ENCODE measurements at regions not wholly inside any gene's neighbourhood (a gene's known extent, or its start where the extent isn't known, plus 50 kb on each side); places are given as distances from the start of the nearest gene placed in this dataset.
A peak's percentile ranks its signal among the peaks of the same experiment; 100 is the strongest.

DNA sequence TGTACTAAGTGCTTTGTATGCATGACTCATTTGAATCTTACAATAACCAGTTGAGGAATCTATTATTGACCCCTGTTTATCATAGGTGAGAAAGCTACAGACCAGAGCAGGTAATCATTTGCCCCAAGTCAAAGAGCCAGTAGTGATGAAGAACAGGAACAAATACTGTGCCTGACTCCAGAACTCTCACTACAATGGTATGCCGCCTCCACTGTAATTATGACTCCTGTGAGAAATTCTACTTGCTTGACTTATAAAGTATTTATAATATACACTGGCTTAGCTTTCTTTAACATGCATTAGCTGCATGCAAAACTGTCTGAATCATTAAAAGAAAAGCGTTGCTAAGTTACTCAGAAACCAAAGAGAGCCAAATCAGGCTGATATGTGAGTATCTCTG is 92.6 kb downstream of the ZNF281 start:
- no peaks in the 10 kb centered on the region for H3K9me3 ChIP-seq (ENCODE audit: control insufficient read depth, insufficient read depth, low read depth, low read length)
- no peaks in the 10 kb centered on the region for H3K36me3 ChIP-seq (ENCODE audit: control insufficient read depth, insufficient read depth, low read length)
- peaks cover 8% of the 10 kb centered on the region for H3K4me1 ChIP-seq (ENCODE audit: control insufficient read depth, extremely low read depth, insufficient read depth, low read length)
- no peak overlapping the region for H3K4me3 ChIP-seq (replicated peaks in 1 of 4; ENCODE audit: control extremely low read depth in 1 of 4, insufficient read depth in 1 of 4, low read depth in 3 of 4, low read length in 4 of 4)
- H3K79me2 ChIP-seq (ENCODE audit: control insufficient read depth, insufficient read depth, low read length), result no peaks in the 10 kb centered on the region
- H3K9ac ChIP-seq (ENCODE audit: insufficient read depth, low read length), result no peak overlapping the region
- no peak overlapping the region for H3K4me2 ChIP-seq (ENCODE audit: extremely low read depth, insufficient read depth, low read length)
- no peaks in the 10 kb centered on the region for H4K20me1 ChIP-seq (ENCODE audit: control insufficient read depth, extremely low read depth, insufficient read depth, low read length)
- peak; percentile 21 to 85 for DNase-seq (ENCODE audit: low read depth in 2 of 2)
- no peak overlapping the region for H2AFZ ChIP-seq (ENCODE audit: low read length)
- H3K27ac ChIP-seq (ENCODE audit: insufficient read depth, low read length), result no peak overlapping the region
- H3K27me3 ChIP-seq (ENCODE audit: control insufficient read depth, insufficient read depth, low read length), result no peaks in the 10 kb centered on the region
- no peak for TF ChIP-seq EZH2 (IDR thresholded peaks at IDR 0.05; ENCODE audit: low read length, missing control alignments)
- TF ChIP-seq, protein P1, sequence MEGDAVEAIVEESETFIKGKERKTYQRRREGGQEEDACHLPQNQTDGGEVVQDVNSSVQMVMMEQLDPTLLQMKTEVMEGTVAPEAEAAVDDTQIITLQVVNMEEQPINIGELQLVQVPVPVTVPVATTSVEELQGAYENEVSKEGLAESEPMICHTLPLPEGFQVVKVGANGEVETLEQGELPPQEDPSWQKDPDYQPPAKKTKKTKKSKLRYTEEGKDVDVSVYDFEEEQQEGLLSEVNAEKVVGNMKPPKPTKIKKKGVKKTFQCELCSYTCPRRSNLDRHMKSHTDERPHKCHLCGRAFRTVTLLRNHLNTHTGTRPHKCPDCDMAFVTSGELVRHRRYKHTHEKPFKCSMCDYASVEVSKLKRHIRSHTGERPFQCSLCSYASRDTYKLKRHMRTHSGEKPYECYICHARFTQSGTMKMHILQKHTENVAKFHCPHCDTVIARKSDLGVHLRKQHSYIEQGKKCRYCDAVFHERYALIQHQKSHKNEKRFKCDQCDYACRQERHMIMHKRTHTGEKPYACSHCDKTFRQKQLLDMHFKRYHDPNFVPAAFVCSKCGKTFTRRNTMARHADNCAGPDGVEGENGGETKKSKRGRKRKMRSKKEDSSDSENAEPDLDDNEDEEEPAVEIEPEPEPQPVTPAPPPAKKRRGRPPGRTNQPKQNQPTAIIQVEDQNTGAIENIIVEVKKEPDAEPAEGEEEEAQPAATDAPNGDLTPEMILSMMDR (conservative IDR thresholded peaks at IDR 0.05 in 1 of 2, IDR thresholded peaks at IDR 0.05 in 1 of 2; ENCODE audit: low read depth in 1 of 2, low read length in 2 of 2), result no peak

DNA sequence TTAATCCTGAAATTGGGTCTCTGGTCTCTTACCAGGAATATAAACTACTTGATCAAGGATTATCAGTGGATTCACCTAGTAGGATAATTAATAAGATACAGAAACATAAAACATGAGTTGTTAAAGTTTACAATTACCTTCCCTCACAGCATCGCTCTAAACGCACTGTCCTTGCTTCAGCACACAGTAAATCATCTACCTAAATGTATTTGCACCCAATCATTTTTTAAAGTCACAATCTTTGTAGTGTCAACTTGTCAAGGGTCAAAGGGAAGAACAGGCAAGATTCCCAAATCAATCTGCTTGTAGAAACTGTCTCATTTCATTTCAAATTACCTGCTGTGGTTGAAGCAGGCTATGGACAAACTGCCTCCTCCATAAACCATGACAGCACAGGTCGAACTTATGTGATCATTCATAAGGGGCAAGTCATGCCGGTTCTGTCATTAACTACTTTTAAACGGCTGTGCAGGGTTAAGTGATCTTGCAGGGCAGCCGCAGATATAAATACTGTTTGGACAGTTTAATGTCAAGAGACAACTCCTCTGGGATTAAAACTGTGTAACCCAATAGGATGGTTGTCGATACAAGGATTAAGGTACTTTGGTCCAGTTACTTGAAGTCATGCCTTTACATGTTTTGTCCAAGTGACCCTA is 93.6 kb downstream of the ZNF281 start:
- Histone ChIP-seq H2AFZ (ENCODE audit: low read length) (no peak overlapping the region), H3K4me2 (ENCODE audit: extremely low read depth, insufficient read depth, low read length) (no peak overlapping the region), H3K9ac (ENCODE audit: insufficient read depth, low read length) (no peak overlapping the region), H3K79me2 (ENCODE audit: control insufficient read depth, insufficient read depth, low read length) (no peaks in the 10 kb centered on the region), H3K4me1 (ENCODE audit: control insufficient read depth, extremely low read depth, insufficient read depth, low read length) (peaks cover 7% of the 10 kb centered on the region), H3K36me3 (ENCODE audit: control insufficient read depth, insufficient read depth, low read length) (no peaks in the 10 kb centered on the region), H3K9me3 (ENCODE audit: control insufficient read depth, insufficient read depth, low read depth, low read length) (no peaks in the 10 kb centered on the region), H3K27me3 (ENCODE audit: control insufficient read depth, insufficient read depth, low read length) (no peaks in the 10 kb centered on the region), H4K20me1 (ENCODE audit: control insufficient read depth, extremely low read depth, insufficient read depth, low read length) (no peaks in the 10 kb centered on the region), H3K4me3 (replicated peaks in 1 of 4; ENCODE audit: control extremely low read depth in 1 of 4, insufficient read depth in 1 of 4, low read depth in 3 of 4, low read length in 4 of 4) (no peak overlapping the region), H3K27ac (ENCODE audit: insufficient read depth, low read length) (no peak overlapping the region)
- no peak for TF ChIP-seq EZH2 (IDR thresholded peaks at IDR 0.05; ENCODE audit: low read length, missing control alignments)
- TF ChIP-seq, protein P1 (conservative IDR thresholded peaks at IDR 0.05 in 1 of 2, IDR thresholded peaks at IDR 0.05 in 1 of 2; ENCODE audit: low read depth in 1 of 2, low read length in 2 of 2), result no peak
- DNase-seq (ENCODE audit: low read depth in 2 of 2), result no peak

DNA sequence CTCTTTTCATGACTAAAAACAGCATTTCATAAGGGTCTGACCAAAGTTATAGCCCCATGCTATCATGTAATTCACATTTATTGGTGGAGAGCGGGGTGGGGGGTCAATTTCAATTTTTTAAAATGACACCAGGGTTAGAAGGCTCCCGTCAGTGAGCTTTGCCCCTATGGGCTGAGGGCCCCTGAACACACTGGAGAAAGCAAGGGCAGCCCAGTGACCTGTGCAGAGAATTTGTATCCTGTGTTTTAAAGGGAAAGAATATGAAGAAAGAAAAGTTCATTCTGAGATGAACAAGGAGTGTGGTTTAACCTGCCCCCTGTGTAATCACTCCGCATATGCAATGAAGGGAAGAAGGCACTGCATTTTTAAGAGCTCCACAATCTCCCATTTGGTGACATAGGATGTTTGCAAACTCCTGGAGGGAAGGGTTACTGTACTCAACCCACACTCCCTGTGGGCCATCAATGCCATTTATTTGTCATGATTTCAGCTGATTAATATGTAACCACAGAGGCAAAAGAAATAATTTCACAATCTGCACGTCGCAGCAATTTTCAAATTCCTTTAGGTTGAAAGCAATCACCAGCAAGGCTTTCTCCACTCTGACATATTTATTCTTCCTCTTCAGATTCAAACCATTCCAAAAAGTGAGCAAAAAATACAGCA is 95.6 kb downstream of the ZNF281 start:
- TF ChIP-seq, protein P1 (conservative IDR thresholded peaks at IDR 0.05 in 1 of 2, IDR thresholded peaks at IDR 0.05 in 1 of 2; ENCODE audit: low read depth in 1 of 2, low read length in 2 of 2), result no peak
- no peak for TF ChIP-seq EZH2 (IDR thresholded peaks at IDR 0.05; ENCODE audit: low read length, missing control alignments)
- Histone ChIP-seq H3K4me1 (ENCODE audit: control insufficient read depth, extremely low read depth, insufficient read depth, low read length) (peaks cover 2% of the 10 kb centered on the region), H3K36me3 (ENCODE audit: control insufficient read depth, insufficient read depth, low read length) (no peaks in the 10 kb centered on the region), H3K9me3 (ENCODE audit: control insufficient read depth, insufficient read depth, low read depth, low read length) (no peaks in the 10 kb centered on the region), H3K4me3 (replicated peaks in 1 of 4; ENCODE audit: control extremely low read depth in 1 of 4, insufficient read depth in 1 of 4, low read depth in 3 of 4, low read length in 4 of 4) (no peak overlapping the region), H4K20me1 (ENCODE audit: control insufficient read depth, extremely low read depth, insufficient read depth, low read length) (no peaks in the 10 kb centered on the region), H3K79me2 (ENCODE audit: control insufficient read depth, insufficient read depth, low read length) (no peaks in the 10 kb centered on the region), H2AFZ (ENCODE audit: low read length) (no peak overlapping the region), H3K4me2 (ENCODE audit: extremely low read depth, insufficient read depth, low read length) (peak overlapping the region; percentile 27), H3K9ac (ENCODE audit: insufficient read depth, low read length) (no peak overlapping the region), H3K27ac (ENCODE audit: insufficient read depth, low read length) (no peak overlapping the region), H3K27me3 (ENCODE audit: control insufficient read depth, insufficient read depth, low read length) (no peaks in the 10 kb centered on the region)
- peak; percentile 59 to 78 for DNase-seq (ENCODE audit: low read depth in 2 of 2)

All from fibroblast of lung (primary cell).